ENCODE measurements at regions not wholly inside any gene's neighbourhood (a gene's known extent, or its start where the extent isn't known, plus 50 kb on each side); places are given as distances from the start of the nearest gene placed in this dataset.
"Not testable (repeated sequence)": the region's sequence is repeated elsewhere in the genome, so short reads cannot be mapped to it uniquely, and the experiment has no call there.

DNA sequence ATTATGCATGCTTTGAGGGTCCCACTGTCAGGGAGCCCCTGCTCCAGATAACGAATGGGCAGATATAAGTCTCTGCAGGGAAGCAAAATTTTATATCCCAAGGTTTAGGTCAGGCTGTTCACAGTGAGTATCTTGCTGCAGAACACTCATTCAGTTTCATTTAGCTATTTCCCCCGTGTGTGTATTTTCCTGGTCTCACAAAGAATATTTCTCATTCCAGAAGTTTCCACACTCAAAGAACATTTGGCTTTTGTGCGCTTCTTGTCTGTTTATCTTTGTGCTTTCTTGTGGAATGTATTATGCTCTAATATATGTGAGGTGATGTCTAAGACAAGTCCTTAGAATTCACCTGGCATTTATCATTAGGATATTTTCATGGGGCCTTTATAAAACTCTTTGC lies 140.4 kb upstream of the MMADHC start:
- DNase-seq (ENCODE audit: low read depth), result no peak

DNA sequence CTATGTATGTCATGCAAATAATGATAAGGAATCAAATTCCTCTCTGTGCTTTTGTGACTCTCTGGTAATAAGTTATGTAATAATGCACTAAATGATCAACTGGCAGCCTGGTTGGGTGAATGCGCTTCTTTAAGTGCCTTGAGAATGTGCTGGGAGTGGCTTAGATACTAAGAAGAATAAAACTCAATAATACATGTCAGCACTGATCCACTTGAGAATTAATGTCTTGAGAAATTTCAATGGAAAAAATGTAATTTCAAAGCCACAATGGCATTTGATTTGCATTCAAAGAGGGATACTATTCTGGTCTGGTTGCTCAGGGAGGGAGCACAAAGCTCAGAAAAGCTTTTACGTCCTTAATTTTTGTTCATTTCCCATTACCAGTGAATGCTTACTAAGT lies 137.7 kb upstream of the MMADHC start:
- DNase-seq (ENCODE audit: low read depth), result no peak

DNA sequence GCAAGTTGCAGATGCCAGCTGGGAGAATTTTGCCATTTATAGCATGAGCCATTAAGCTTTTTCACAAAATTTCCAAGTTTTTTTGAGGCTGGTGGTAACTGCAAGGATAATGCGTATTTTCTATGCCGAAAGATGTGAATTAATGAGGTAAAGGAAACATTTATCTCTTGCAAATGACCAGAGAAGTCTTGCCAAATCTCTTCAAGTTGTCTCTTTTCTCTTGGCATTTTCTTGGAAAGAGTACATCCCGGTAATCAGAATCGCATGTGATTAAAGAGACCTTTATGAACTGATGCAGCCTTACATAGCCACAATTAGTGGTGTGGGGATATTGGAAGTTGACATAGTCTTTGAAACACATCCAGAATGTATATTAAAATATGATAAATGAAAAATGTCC lies 136.5 kb upstream of the MMADHC start:
- no peak for DNase-seq (ENCODE audit: low read depth)

DNA sequence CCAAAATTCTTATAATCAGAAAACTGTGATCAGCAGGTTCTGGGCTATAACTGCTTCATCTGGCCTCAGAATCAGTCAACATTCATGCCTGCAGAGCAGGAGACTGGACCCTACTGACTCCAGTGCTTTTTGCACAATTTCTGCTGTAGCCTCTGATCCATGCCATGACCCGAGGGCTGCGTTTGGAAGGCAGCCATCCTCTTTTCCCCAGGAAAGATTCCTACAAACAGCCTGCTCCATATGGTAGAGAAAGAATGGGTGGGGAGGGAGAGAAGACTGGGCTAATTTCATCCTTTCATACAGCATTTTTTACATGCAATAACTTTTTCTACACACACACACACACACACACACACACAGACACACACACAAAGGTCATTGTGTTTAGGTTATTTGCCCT lies 133.0 kb upstream of the MMADHC start:
- no peak for DNase-seq (ENCODE audit: low read depth)

DNA sequence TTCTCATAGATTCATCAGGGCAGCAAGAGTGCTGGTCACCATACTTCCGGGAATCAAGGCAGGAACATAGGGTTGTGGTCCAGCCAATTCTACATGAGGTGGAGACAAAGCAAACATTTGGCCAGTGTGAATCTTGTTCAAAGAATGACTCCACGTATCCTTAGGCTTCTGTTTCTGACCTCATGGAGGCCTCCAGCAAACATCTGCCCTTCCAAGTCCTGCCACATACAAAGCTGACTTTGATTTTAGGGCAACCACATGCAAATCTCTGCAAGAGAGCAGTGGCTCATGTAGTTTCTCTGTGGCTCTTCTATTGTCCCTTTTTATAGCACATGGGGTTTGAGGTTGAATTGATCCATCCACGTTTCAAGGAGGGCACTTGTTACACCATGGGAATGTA lies 132.1 kb upstream of the MMADHC start:
- DNase-seq (ENCODE audit: low read depth), result no peak

DNA sequence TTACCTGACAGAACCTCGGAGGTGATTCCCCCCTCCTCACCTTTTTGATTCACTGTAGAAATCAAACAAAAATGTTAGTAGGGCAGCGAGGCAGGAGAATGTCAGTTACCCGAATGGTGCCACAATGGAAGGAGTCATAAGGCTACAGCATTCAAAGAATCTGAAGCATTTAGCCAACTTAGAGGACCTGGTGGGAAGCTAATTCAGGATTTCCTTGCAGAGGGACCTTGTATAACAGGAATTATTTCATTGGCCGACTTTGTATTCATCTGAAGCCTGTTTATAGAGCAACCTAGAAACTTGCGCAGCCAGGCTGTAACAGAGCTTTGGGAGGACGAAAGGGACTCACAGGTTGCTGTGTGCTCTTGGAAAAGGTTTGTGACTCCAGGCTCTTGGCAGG lies 129.1 kb upstream of the MMADHC start:
- no peak for DNase-seq (ENCODE audit: low read depth)

DNA sequence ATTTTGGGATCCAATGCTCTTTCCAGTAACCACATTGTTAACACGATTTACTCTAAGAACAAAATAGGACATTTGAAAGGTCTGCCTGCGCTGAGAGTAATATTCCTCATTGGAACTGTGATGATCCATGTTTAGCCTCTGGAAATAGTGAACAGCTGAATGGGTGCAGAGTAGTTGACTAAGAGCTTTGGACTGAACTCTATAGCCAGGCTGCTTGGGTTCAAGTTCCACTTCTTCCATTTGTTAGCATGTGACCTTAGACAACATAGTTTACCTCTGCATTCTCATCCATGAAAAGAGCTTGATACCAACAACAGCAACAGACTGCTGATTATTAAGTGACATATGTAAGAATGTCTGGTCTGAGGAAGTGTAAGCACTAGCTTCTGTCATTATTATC lies 128.3 kb upstream of the MMADHC start:
- no peak for DNase-seq (ENCODE audit: low read depth)

DNA sequence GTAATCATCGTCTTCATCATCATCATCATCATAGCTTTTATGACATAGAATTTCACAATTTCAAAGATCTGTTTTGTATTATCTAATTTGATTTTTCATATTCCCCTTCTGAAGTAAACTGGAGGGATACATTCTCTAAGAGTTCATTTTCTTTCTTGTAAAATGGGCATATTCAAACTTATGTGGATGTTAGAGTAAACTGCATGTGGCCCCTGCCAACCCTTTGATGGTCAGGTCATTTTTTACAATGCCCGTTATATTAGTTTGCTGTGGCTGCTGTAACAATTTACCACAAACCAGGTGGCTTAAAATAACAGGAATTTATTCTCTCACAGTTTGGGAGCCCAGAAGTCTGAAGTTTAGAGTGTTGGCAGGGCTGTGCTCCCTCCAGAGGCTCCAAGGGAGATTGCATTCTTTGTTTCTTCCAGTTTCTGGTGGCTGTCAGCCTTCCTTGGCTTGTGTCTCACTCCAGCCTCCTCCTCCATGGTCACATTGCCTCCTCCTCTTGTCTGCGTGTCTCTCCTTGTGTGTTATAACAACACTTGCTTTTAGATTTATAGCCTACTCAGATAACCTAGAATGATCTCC lies 127.5 kb upstream of the MMADHC start:
- DNase-seq (ENCODE audit: low read depth), result peak; percentile 60

DNA sequence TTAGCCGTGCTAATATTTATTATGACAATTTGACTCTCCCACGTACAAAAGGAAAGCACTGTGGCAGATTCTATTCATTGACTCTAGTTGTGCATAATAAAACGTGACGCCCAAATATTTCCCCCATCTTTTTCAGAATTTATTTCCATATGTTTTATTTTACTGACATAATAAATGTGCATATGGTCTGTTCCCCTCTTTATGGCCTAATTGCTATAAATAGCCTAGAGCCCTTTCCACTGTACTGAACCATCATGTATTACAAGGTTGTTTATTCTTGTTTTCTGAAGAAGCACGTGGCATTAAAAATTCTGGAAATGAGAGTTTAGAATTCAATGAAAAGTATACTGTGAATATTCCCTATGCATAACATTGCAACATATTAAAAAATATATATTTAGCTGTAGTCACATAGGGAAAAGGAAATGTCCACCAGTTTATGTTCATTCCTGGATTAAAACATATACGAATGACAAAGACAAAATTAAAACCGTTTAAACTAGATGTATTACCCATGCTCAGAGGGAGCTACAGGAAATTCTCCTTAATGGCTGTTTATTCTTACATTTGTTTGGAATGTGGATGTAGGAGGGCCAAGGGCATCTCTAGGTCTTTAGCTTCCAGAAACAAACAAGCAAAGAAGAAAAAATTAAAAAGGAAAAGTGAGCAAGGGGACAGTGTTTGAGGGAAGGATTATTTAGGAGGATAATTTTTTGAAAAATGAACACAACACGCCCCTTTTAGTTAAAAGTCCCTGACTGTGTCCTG lies 122.1 kb upstream of the MMADHC start:
- DNase-seq (ENCODE audit: low read depth), result no peak

DNA sequence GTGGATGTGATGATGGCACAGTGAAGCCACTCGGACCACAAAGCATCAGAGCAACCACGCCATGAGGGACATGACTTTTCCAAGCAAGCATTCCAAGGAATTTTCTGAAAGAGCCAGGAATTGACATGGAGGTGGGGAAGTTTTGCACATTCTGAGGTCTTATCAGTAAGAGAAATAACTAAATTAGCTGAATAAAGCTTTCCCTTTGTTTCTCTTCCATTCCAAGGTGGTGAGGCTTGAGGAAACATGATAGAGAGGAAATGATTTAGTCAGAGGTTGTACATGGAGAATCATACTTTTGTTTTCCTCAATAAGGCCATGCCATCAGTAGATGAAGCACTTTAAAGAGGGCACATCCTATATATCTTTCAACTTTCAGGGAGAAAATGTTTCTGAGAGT lies 115.7 kb upstream of the MMADHC start:
- DNase-seq (ENCODE audit: low read depth), result peak; percentile 71

DNA sequence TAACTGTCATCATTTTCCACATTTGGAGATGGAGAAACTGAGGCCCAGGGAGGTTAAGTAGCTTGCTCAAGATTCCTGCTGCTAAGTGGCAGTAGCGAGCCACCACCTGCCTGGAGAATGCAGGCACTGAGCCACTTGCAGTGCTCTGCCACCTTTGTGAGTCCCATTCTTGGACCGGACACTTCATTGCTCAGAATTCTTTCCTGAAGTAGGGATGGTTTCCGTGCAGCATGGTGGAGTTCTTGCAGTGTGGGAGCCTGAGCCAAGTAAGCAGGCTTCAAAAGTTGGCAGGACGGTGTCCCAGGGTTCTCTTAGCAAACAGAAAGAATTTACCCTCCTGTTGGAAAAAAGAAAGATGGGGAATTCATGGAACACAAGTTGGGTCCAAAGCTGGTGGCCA lies 115.0 kb upstream of the MMADHC start:
- no peak for DNase-seq (ENCODE audit: low read depth)

DNA sequence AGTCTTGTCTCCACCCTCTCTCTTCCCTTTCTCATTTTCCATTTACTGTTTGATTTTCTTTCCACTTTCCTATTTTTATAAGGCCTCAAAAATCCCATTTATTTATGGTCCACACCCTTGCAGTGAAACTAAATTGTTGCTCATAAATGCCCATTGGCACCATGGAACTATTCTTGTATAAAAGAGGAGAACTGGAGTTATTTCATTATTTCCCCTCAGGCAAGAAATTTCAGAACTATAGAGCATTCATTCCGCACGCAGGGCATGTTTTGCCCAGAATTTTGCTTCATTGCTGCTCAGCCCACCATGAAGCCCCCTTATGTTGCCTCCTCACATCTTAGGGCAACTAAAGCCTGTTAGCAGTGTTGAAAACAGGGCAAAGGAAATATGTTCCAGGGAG lies 113.7 kb upstream of the MMADHC start:
- no peak for DNase-seq (ENCODE audit: low read depth)

DNA sequence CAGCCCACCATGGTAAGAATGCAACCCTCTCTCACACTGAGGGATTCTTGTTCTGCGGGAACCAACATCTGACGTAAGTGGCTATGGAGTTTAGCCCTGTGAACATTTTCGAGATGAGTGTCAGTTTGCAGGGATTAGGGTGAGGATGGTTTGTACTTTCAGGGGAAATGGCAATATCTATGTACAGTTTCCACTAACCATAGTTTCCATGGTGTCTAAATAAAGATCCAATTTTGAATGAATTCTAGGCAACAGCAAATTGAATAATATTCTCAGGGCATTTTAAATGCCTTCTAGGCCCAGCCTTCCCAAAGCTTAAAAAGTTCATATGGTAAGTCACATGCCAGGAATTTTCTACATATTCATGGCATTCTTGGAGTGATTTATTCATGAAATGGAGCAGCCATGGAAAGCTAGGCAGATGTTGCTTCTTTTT lies 105.4 kb upstream of the MMADHC start:
- no peak for DNase-seq (ENCODE audit: low read depth)

DNA sequence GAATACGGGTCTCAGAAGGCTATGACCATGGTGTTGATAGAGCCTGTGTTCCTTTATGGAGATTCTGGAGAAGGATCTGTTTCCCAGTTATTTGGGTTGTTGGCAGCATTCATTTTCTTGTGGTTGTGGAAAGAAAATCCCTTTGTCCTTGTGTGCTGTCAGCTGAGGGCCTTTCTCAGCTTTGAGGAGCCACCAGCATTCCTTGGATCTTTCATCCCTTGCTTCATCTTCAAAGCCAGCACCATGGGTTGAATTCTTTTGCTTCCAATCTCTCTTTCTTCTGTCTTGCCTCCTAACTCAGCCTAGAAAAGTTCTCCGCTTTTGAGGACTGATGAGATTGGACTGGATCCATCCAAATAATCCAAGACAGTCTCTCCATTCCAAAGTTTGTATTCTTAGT lies 103.2 kb upstream of the MMADHC start:
- DNase-seq (ENCODE audit: low read depth), result no peak

DNA sequence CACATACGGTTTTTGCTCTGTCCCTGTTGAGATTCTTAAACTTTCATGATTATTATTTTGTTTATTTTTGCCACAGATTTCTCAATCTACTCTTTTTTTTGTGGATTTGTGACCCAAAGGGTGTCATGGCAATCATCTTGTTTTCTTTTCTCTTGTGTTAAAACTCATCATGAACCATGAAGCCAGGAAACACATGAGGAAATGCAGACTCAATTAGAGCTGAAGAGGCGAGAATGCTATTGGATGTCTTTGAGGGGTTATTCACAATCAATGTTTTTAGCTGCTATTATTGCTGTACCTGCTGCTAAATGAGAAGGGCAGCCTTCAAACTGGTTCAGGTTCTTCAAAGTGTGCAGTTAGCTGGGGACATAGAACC lies 99.5 kb upstream of the MMADHC start:
- DNase-seq (ENCODE audit: low read depth), result no peak

DNA sequence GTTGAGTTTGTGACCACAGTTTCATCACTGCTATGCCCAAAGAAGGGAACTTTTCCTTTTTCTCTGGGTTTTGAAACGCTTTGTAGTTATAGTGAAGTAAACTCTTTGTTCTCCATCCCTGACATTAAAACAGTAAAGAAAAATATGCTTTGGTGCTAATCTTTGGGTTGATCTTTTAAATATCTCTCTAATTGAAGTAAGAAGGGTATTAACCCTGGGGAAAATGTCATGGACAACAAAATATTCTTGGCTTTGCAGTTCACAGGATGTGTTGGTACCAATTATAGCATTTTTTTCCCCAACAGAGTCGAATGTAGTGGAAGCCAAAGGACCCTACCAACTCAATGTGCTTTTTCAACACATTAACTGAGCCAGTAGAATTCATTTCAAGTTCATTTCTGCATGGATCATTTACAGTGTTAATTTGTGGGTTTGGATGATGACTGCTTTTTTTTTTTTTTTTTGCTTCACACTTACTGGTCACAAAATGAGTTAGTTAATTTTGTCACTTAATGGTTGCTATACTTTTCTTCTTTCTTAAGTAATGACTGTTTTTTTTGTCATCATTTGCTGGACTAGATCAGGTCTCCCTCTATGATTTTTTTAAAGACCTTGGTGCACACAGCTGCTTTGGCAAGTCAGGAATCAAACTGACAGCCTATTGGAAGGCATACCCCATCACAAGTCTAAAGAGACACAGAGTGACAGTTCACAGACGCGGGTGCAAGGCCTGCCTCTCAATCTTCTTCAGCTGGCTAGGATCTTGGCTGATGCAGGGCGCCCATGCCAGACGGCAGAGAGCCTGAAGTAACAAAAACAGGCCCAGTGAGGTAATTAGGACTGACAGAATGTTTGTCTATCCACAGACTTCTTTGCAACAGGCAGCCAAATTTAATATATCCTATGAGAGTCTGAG lies 98.8 kb upstream of the MMADHC start:
- no peak for DNase-seq (ENCODE audit: low read depth)

DNA sequence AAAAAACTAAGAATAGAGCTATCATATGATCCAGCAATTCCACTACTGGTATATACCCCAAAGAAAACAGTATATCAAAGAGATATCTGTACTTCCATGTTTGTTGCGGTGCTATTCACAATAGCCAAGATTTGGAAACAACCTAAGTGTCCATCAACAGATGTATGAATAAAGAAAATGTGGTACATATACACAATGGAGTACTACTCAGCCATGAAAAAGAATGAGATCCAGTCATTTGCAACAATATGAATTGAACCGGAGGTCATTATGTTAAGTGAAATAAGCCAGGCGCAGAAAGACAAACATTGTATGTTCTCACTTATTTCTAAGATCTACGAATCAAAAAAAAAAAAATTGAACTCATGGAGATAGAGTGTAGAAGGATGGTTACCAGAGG lies 97.8 kb upstream of the MMADHC start:
- not testable (repeated sequence) for DNase-seq (ENCODE audit: low read depth)

DNA sequence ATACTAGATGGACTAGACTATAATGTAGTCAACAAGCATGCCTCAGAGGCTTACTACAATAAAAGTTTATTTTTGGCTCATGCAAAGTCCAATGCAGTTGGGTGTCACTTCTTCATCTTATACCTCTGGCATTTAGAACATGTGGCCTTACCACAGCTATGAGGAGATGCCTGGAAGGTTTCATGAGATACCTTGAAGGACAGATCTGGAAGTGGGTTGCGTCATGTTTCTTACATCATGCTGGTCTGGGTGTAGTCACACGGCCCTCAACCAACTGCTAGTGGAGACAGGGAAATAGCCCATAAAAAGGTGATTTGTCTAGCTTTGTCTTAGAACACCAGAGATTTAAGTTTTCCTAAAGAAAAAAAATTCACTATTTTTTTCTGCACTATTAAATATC lies 91.7 kb upstream of the MMADHC start:
- peak; percentile 25 for DNase-seq (ENCODE audit: low read depth)

DNA sequence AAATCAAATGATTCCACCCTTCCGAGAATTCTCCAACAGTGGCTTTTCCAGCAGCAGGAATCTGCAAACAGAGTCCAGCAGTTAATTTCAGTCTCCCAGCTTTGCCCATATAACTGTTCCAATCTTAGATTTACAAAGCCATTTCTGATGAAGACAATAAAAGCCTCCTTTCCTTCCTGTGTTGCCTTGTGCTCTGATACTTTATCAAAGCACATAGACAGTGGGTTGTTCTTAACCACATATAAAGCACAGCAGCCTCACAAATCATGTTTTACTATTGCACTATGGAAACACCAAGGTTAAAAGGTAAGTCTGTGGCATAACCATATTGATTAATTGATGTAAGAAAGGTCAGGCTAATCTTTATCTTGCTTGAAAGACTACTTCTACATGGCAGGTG lies 89.8 kb upstream of the MMADHC start:
- DNase-seq (ENCODE audit: low read depth), result no peak

DNA sequence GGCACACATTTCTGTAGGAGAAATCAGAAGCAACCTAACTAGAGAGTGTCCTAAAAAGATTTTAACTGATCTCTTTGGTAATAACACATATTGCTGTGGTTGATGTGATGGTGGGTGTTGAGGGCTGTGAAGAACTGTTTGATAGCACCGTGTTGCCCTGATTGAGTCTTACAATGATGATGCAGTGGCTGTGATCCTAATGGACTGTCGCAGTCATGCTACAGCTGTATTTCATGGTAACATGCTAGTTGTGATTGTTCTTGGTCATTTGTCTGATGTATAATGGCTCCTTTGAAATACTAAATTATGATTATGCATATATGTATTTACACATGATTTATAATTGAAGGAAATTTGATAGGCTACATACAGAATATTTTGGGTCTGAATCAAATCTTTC lies 82.5 kb upstream of the MMADHC start:
- no peak for DNase-seq (ENCODE audit: low read depth)

DNA sequence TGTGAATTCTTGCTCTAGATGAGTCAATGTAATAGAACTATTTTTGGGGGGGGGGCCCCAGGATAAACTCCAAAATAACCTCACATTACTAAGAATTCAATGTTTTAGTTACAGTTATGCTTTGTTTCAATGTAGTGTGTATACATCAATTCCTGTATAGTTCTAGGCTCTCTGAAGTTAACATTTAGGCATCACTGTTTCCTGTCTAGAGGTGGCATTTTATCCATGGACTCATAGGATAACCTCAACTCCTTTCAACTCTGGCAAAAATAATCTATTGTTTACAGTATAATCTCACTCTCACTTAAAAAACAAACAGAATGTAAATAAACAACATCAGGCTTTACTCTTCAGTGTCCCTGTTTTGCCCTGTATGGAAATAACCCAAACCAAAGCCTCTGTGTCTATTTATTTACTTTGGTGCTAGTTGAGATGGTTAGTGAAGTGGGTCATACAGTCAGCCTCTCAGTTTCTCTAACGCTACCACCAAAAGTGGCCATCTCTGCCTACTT lies 79.3 kb upstream of the MMADHC start:
- no peak for DNase-seq (ENCODE audit: low read depth)

DNA sequence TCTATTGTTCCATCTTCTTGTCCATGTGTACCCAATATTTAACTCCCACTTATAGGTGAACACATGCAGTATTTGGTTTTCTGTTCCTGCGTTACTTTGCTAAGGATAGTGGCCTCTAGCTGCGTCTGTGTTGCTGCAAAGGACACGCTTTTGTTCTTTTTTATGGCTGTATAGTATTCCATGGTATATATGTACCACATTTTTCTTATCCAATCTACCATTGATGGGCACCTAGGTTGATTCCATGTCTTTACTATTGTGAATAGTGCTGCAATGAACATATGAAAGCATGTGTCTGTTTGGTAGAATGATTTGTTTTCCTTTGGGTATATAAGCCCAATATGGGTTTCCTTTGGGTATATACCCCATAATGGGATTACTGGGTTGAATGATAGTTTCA lies 77.3 kb upstream of the MMADHC start:
- DNase-seq (ENCODE audit: low read depth), result no peak

Measured in HT1080 (cell line).